ENCODE measurements at regions not wholly inside any gene's neighbourhood (a gene's known extent, or its start where the extent isn't known, plus 50 kb on each side); places are given as distances from the start of the nearest gene placed in this dataset.

DNA sequence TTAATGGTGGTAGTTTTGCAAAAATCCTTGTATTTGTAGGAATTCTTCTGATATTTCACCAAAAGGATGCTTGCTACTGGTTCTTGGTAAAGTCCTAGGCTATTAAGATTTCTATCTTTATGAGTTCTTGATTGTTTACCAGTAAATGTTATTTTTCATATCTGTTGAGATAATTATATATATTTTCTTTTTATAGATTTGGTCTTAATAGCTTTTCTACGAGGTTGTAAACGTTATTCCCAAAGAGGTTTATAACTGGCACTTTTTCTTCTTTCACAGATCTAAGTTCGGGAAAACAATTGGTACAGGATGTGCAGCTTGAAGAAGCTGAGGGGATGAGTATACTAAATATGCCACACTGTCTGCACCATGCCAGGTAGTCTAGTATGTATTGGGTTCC lies 55.1 kb upstream of the HBS1L start:
- Histone ChIP-seq H3K79me2 (ENCODE audit: insufficient read depth, low read length) (no peaks in the 10 kb centered on the region), H3K27me3 (ENCODE audit: insufficient read depth, low read length) (peaks cover 43% of the 10 kb centered on the region), H3K9me3 (ENCODE audit: low read depth, low read length) (no peaks in the 10 kb centered on the region), H3K4me3 (ENCODE audit: insufficient read depth, low read length) (no peak overlapping the region), H3K27ac (ENCODE audit: low read depth, low read length) (no peak overlapping the region), H3K4me2 (ENCODE audit: insufficient read depth, low read length) (no peak overlapping the region), H3K4me1 (ENCODE audit: insufficient read depth, low read length) (no peaks in the 10 kb centered on the region), H3K36me3 (ENCODE audit: insufficient read depth, low read length) (no peaks in the 10 kb centered on the region), H4K20me1 (ENCODE audit: insufficient read depth, low read length) (no peaks in the 10 kb centered on the region), H2AFZ (ENCODE audit: low read length) (no peak overlapping the region)
- TF ChIP-seq, protein P1, sequence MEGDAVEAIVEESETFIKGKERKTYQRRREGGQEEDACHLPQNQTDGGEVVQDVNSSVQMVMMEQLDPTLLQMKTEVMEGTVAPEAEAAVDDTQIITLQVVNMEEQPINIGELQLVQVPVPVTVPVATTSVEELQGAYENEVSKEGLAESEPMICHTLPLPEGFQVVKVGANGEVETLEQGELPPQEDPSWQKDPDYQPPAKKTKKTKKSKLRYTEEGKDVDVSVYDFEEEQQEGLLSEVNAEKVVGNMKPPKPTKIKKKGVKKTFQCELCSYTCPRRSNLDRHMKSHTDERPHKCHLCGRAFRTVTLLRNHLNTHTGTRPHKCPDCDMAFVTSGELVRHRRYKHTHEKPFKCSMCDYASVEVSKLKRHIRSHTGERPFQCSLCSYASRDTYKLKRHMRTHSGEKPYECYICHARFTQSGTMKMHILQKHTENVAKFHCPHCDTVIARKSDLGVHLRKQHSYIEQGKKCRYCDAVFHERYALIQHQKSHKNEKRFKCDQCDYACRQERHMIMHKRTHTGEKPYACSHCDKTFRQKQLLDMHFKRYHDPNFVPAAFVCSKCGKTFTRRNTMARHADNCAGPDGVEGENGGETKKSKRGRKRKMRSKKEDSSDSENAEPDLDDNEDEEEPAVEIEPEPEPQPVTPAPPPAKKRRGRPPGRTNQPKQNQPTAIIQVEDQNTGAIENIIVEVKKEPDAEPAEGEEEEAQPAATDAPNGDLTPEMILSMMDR (IDR thresholded peaks at IDR 0.05; ENCODE audit: extremely low read depth, low read depth, low read length): no peak
- DNase-seq (ENCODE audit: insufficient read length, low spot score, missing footprints): no peak

DNA sequence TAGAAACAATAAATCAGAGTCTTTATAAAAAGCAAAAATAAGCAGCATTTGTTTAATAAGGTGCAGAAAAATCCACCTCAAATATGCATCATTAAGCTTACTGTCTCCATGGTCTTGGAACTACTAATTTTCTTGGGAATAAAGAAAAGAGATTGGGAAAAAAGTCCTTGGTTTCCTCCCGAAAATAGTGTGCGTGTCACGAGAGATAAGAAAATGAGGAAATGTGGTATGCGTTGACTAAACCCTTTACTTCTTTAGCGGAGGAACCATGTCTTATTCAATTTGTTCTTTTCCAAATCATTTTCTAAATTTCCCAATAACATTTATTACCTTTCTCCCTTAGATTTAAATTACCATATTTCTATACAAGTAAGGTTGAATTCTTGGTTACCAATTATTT lies 54.1 kb upstream of the HBS1L start:
- Histone ChIP-seq H4K20me1 (ENCODE audit: insufficient read depth, low read length) (no peaks in the 10 kb centered on the region), H2AFZ (ENCODE audit: low read length) (no peak overlapping the region), H3K9me3 (ENCODE audit: low read depth, low read length) (no peaks in the 10 kb centered on the region), H3K4me2 (ENCODE audit: insufficient read depth, low read length) (no peak overlapping the region), H3K27me3 (ENCODE audit: insufficient read depth, low read length) (peaks cover 40% of the 10 kb centered on the region), H3K36me3 (ENCODE audit: insufficient read depth, low read length) (no peaks in the 10 kb centered on the region), H3K4me3 (ENCODE audit: insufficient read depth, low read length) (no peak overlapping the region), H3K79me2 (ENCODE audit: insufficient read depth, low read length) (no peaks in the 10 kb centered on the region), H3K27ac (ENCODE audit: low read depth, low read length) (no peak overlapping the region), H3K4me1 (ENCODE audit: insufficient read depth, low read length) (no peaks in the 10 kb centered on the region)
- no peak for DNase-seq (ENCODE audit: insufficient read length, low spot score, missing footprints)
- TF ChIP-seq, protein P1 (IDR thresholded peaks at IDR 0.05; ENCODE audit: extremely low read depth, low read depth, low read length): no peak

DNA sequence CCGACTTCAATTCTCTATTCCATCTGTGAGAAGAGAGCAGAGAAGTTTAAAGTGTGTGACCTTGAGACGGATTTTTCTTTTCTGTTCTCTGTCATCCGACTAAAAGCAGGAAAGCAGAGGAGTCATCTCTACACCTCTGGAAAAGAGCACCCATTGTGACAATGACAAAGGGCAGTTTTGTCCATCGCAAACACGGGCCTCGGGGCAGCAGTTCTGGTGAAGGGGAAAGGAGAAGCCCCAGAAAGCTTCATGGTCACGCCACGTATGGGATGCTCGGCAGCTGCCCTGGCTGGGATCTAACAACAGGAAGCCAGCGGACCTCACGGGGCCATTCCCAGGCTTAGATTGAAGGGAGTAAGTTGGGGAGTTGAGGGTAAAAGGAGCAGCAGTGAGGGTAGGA lies 52.0 kb upstream of the HBS1L start:
- H3K79me2 ChIP-seq (ENCODE audit: insufficient read depth, low read length): no peaks in the 10 kb centered on the region
- H3K27ac ChIP-seq (ENCODE audit: low read depth, low read length): no peak overlapping the region
- H3K4me3 ChIP-seq (ENCODE audit: insufficient read depth, low read length): no peak overlapping the region
- peaks cover 44% of the 10 kb centered on the region for H3K27me3 ChIP-seq (ENCODE audit: insufficient read depth, low read length)
- no peaks in the 10 kb centered on the region for H3K36me3 ChIP-seq (ENCODE audit: insufficient read depth, low read length)
- TF ChIP-seq, protein P1 (IDR thresholded peaks at IDR 0.05; ENCODE audit: extremely low read depth, low read depth, low read length): no peak
- no peak for DNase-seq (ENCODE audit: insufficient read length, low spot score, missing footprints)
- no peak overlapping the region for H3K4me2 ChIP-seq (ENCODE audit: insufficient read depth, low read length)
- H3K9me3 ChIP-seq (ENCODE audit: low read depth, low read length): no peaks in the 10 kb centered on the region
- H2AFZ ChIP-seq (ENCODE audit: low read length): no peak overlapping the region
- H4K20me1 ChIP-seq (ENCODE audit: insufficient read depth, low read length): no peaks in the 10 kb centered on the region
- no peaks in the 10 kb centered on the region for H3K4me1 ChIP-seq (ENCODE audit: insufficient read depth, low read length)

DNA sequence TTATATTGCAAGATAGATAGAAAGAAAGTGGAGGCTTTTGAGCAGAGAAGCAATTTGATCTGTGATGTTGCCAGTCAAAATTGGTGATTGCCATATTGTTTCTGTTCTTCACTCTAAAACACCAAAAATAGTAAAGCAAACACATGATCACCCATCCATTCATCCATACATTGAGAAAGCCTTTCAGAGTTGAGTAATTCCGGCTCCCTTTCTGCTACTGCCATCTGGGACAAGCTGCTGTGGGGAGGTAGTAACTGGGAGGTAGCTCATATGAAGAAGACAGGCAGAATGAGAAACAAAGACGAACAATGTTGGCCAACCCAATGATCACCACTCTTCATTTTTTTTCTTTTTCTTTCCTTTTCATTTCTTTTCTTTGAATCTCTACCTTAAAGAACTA lies 51.1 kb upstream of the HBS1L start:
- TF ChIP-seq, protein P1 (IDR thresholded peaks at IDR 0.05; ENCODE audit: extremely low read depth, low read depth, low read length): no peak

More for the DNA sequence above, 51.1 kb upstream of the HBS1L start:
- Histone ChIP-seq H3K4me2 (ENCODE audit: insufficient read depth, low read length) (no peak overlapping the region), H3K27me3 (ENCODE audit: insufficient read depth, low read length) (peaks cover 39% of the 10 kb centered on the region), H3K27ac (ENCODE audit: low read depth, low read length) (no peak overlapping the region), H3K4me3 (ENCODE audit: insufficient read depth, low read length) (no peak overlapping the region), H3K79me2 (ENCODE audit: insufficient read depth, low read length) (no peaks in the 10 kb centered on the region), H3K9me3 (ENCODE audit: low read depth, low read length) (no peaks in the 10 kb centered on the region), H3K4me1 (ENCODE audit: insufficient read depth, low read length) (no peaks in the 10 kb centered on the region), H3K36me3 (ENCODE audit: insufficient read depth, low read length) (no peaks in the 10 kb centered on the region), H4K20me1 (ENCODE audit: insufficient read depth, low read length) (no peaks in the 10 kb centered on the region), H2AFZ (ENCODE audit: low read length) (no peak overlapping the region)
- DNase-seq (ENCODE audit: insufficient read length, low spot score, missing footprints): no peak
